ENCODE measurements at regions not wholly inside any gene's neighbourhood (a gene's known extent, or its start where the extent isn't known, plus 50 kb on each side); places are given as distances from the start of the nearest gene placed in this dataset.
A peak's percentile ranks its signal among the peaks of the same experiment; 100 is the strongest.

- Histone ChIP-seq H4K20me1 (no peaks in the 10 kb centered on the region), H3K27me3 (0 out of 22 replicates have a peak, but pooled peaks cover 0 to 9% (median 0%) of the 10 kb centered on the region in 11 experiments), H3K4me1 (peaks cover 0 to 98% (median 74%) of the 10 kb centered on the region in 10 experiments; a peak in 17 of 20 replicates), H3K9me3 (replicated peaks in 1 of 11) (no peaks in the 10 kb centered on the region), H3K36me3 (no peaks in the 10 kb centered on the region), H3K27ac (no peak overlapping the region), H3K4me2 (peak overlapping the region in 9 of 11 experiments; percentile 22 to 88 (median 72); a peak in 17 of 22 replicates), H3K4me3 (no peak overlapping the region), H3K9ac (no peak overlapping the region; a peak in 1 of 22 replicates)
- TF ChIP-seq Cebpa-rat (IDR thresholded peaks at IDR 0.05): no peak
These were observed 63.0 kb downstream of the C5orf15 start for GRCh38 chr5:133905424-133905823.

GRCh38 chr5:133904641-133905040 is 63.8 kb downstream of the C5orf15 start:
- no peak overlapping the region for H3K4me3 ChIP-seq
- no peak for TF ChIP-seq Cebpa-rat (IDR thresholded peaks at IDR 0.05)
- peak overlapping the region in 9 of 11 experiments; percentile 22 to 88 (median 72); a peak in 17 of 22 replicates for H3K4me2 ChIP-seq
- H3K27ac ChIP-seq: peak overlapping the region in 1 of 11 experiments; percentile 26; a peak in 1 of 22 replicates
- H3K9me3 ChIP-seq (replicated peaks in 1 of 11): no peaks in the 10 kb centered on the region
- 0 out of 22 replicates have a peak, but pooled peaks cover 0 to 9% (median 0%) of the 10 kb centered on the region in 11 experiments for H3K27me3 ChIP-seq
- no peaks in the 10 kb centered on the region for H4K20me1 ChIP-seq
- 0 out of 22 replicates have a peak overlapping the region, but pooled peaks of 1 of the 11 experiments have one; percentile 6 for H3K9ac ChIP-seq
- H3K36me3 ChIP-seq: no peaks in the 10 kb centered on the region
- peaks cover 0 to 98% (median 72%) of the 10 kb centered on the region in 10 experiments; a peak in 17 of 20 replicates for H3K4me1 ChIP-seq

- H3K4me2 ChIP-seq: peak overlapping the region in 5 of 11 experiments; percentile 15 to 86 (median 38); a peak in 7 of 22 replicates
- H3K9me3 ChIP-seq (replicated peaks in 1 of 11): no peaks in the 10 kb centered on the region
- no peak overlapping the region for H3K27ac ChIP-seq
- no peaks in the 10 kb centered on the region for H3K36me3 ChIP-seq
- H3K4me3 ChIP-seq: no peak overlapping the region
- TF ChIP-seq Cebpa-rat (IDR thresholded peaks at IDR 0.05): no peak
- peaks cover 0 to 98% (median 80%) of the 10 kb centered on the region in 10 experiments; a peak in 17 of 20 replicates for H3K4me1 ChIP-seq
- H4K20me1 ChIP-seq: no peaks in the 10 kb centered on the region
- no peak overlapping the region for H3K9ac ChIP-seq
- 0 out of 22 replicates have a peak, but pooled peaks cover 0 to 9% (median 0%) of the 10 kb centered on the region in 11 experiments for H3K27me3 ChIP-seq
These were observed 65.8 kb downstream of the C5orf15 start for GRCh38 chr5:133902511-133903118.

GRCh38 chr5:133900534-133901270 is 67.7 kb downstream of the C5orf15 start:
- Histone ChIP-seq H4K20me1 (no peaks in the 10 kb centered on the region), H3K4me1 (peaks cover 0 to 98% (median 79%) of the 10 kb centered on the region in 10 experiments; a peak in 17 of 20 replicates), H3K9ac (no peak overlapping the region), H3K36me3 (no peaks in the 10 kb centered on the region), H3K9me3 (replicated peaks in 1 of 11) (no peaks in the 10 kb centered on the region), H3K4me3 (no peak overlapping the region), H3K27me3 (0 out of 22 replicates have a peak, but pooled peaks cover 0 to 9% (median 0%) of the 10 kb centered on the region in 11 experiments), H3K4me2 (peak overlapping the region in 5 of 11 experiments; percentile 51 to 90 (median 64); a peak in 8 of 22 replicates), H3K27ac (no peak overlapping the region)
- no peak for TF ChIP-seq Cebpa-rat (IDR thresholded peaks at IDR 0.05)

GRCh38 chr5:133899506-133899905 is 68.9 kb downstream of the C5orf15 start:
- H3K9me3 ChIP-seq (replicated peaks in 1 of 11): no peaks in the 10 kb centered on the region
- H3K4me2 ChIP-seq: peak overlapping the region in 8 of 11 experiments; percentile 34 to 90 (median 56); a peak in 13 of 22 replicates
- no peak overlapping the region for H3K9ac ChIP-seq
- H4K20me1 ChIP-seq: no peaks in the 10 kb centered on the region
- no peaks in the 10 kb centered on the region for H3K36me3 ChIP-seq
- H3K4me1 ChIP-seq: peaks cover under 1 to 98% (median 77%) of the 10 kb centered on the region in 10 experiments; a peak in 18 of 20 replicates
- H3K27ac ChIP-seq: no peak overlapping the region
- no peak overlapping the region for H3K4me3 ChIP-seq
- H3K27me3 ChIP-seq: 0 out of 22 replicates have a peak, but pooled peaks cover 0 to under 1% (median 0%) of the 10 kb centered on the region in 11 experiments
- no peak for TF ChIP-seq Cebpa-rat (IDR thresholded peaks at IDR 0.05)

GRCh38 chr5:133898440-133898839 is 70.0 kb downstream of the C5orf15 start:
- Histone ChIP-seq H3K4me2 (peak overlapping the region in 7 of 11 experiments; percentile 34 to 90 (median 60); a peak in 12 of 22 replicates), H3K9me3 (replicated peaks in 1 of 11) (no peaks in the 10 kb centered on the region), H3K9ac (no peak overlapping the region), H3K27me3 (no peaks in the 10 kb centered on the region), H3K4me3 (no peak overlapping the region), H3K36me3 (no peaks in the 10 kb centered on the region), H4K20me1 (no peaks in the 10 kb centered on the region), H3K27ac (no peak overlapping the region), H3K4me1 (peaks cover 12 to 98% (median 78%) of the 10 kb centered on the region in 10 experiments)
- no peak for TF ChIP-seq Cebpa-rat (IDR thresholded peaks at IDR 0.05)

- Histone ChIP-seq H3K4me2 (peak overlapping the region in 6 of 11 experiments; percentile 51 to 90 (median 62); a peak in 10 of 22 replicates), H3K9me3 (replicated peaks in 1 of 11) (no peaks in the 10 kb centered on the region), H3K9ac (no peak overlapping the region), H3K4me1 (peaks cover 13 to 98% (median 86%) of the 10 kb centered on the region in 10 experiments), H3K4me3 (no peak overlapping the region), H3K27me3 (no peaks in the 10 kb centered on the region), H4K20me1 (no peaks in the 10 kb centered on the region), H3K36me3 (no peaks in the 10 kb centered on the region), H3K27ac (no peak overlapping the region)
- TF ChIP-seq Cebpa-rat (IDR thresholded peaks at IDR 0.05): no peak
These were observed 71.0 kb downstream of the C5orf15 start for GRCh38 chr5:133897431-133897830.

- H3K4me2 ChIP-seq: peak overlapping the region in 8 of 11 experiments; percentile 15 to 90 (median 56); a peak in 12 of 22 replicates
- TF ChIP-seq Cebpa-rat (IDR thresholded peaks at IDR 0.05): no peak
- no peak overlapping the region for H3K4me3 ChIP-seq
- H3K27ac ChIP-seq: no peak overlapping the region
- H3K27me3 ChIP-seq: no peaks in the 10 kb centered on the region
- no peaks in the 10 kb centered on the region for H3K36me3 ChIP-seq
- H3K9me3 ChIP-seq (replicated peaks in 1 of 11): no peaks in the 10 kb centered on the region
- H4K20me1 ChIP-seq: no peaks in the 10 kb centered on the region
- H3K4me1 ChIP-seq: peaks cover 13 to 100% (median 92%) of the 10 kb centered on the region in 10 experiments
- H3K9ac ChIP-seq: no peak overlapping the region
These were observed 71.6 kb downstream of the C5orf15 start for GRCh38 chr5:133896873-133897272.

All from BLaER1 treated with 17β-estradiol and CSF1 and Interleukin-3, amounts not matched to agents 10 nM and 100 nM (cell line).